ENCODE measurements at regions not wholly inside any gene's neighbourhood (a gene's known extent, or its start where the extent isn't known, plus 50 kb on each side); places are given as distances from the start of the nearest gene placed in this dataset.

DNA sequence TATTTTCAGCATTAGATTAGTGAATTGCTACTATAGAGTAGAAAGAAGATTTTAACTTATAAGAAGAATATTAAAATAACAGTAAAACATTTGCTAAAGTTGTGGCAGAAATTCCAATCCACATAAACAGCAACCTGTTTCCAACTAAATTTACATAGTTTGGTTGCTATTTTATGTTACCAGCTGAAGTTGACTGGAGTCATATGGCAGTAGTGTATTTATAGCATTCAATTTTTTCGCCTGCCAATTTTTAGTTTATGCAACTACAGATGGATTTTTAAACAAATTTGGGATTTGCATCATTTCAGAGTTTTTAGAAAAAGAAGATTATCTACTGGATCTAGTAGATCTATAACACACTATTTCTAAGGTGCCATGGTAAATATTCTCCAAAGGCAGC lies 332.5 kb upstream of the BCHE start:
- Histone ChIP-seq H3K4me3 (ENCODE audit: low read depth, low read length) (no peak overlapping the region), H3K27me3 (no peaks in the 10 kb centered on the region), H3K4me1 (no peaks in the 10 kb centered on the region), H3K9me3 (no peaks in the 10 kb centered on the region), H3K36me3 (no peaks in the 10 kb centered on the region)
- TF ChIP-seq, protein P1, sequence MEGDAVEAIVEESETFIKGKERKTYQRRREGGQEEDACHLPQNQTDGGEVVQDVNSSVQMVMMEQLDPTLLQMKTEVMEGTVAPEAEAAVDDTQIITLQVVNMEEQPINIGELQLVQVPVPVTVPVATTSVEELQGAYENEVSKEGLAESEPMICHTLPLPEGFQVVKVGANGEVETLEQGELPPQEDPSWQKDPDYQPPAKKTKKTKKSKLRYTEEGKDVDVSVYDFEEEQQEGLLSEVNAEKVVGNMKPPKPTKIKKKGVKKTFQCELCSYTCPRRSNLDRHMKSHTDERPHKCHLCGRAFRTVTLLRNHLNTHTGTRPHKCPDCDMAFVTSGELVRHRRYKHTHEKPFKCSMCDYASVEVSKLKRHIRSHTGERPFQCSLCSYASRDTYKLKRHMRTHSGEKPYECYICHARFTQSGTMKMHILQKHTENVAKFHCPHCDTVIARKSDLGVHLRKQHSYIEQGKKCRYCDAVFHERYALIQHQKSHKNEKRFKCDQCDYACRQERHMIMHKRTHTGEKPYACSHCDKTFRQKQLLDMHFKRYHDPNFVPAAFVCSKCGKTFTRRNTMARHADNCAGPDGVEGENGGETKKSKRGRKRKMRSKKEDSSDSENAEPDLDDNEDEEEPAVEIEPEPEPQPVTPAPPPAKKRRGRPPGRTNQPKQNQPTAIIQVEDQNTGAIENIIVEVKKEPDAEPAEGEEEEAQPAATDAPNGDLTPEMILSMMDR (IDR thresholded peaks at IDR 0.05; ENCODE audit: low read depth, low read length), result no peak
- no peak for DNase-seq

DNA sequence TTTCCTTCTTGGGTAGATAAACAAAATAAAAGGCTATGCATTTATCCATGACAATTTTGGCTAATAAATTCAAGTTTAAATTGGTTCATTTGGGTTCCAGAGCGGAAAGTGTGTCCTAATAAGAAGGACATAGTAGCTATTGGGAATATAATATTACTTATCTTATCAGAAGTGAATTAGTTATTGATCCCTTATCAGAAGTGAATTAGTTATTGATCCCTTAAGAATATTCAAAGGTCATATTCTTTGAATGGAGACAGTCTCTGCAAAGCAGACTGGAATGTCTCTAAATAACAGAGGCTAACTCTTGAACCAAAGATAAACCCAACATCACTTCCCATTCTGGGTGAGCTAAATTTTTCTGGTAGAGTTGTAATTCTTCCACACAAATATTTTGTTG lies 290.7 kb upstream of the BCHE start:
- Histone ChIP-seq H3K36me3 (no peaks in the 10 kb centered on the region), H3K27me3 (no peaks in the 10 kb centered on the region), H3K4me3 (ENCODE audit: low read depth, low read length) (no peak overlapping the region), H3K4me1 (no peaks in the 10 kb centered on the region), H3K9me3 (no peaks in the 10 kb centered on the region)
- TF ChIP-seq, protein P1 (IDR thresholded peaks at IDR 0.05; ENCODE audit: low read depth, low read length), result no peak
- no peak for DNase-seq

DNA sequence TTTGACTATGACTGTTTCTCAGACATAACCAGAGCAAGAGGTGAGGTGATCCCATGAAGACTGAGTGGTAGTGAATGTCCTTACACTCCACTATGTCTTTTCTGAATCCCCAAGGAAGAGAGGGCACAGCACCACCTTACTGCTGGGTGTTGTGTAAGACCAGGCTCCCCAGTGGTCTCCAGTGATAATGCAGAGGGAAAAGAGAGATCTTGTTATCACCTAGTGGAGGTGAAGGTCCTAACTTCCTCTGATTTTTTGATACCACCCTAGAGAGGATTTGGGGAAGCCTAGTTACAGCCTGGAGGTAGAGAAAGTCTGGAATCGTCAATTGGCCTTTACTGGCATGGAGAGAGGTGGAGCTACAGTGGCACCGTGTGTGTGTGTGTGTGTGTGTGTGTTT lies 288.0 kb upstream of the BCHE start:
- DNase-seq, result no peak
- no peaks in the 10 kb centered on the region for H3K36me3 ChIP-seq
- no peak overlapping the region for H3K4me3 ChIP-seq (ENCODE audit: low read depth, low read length)
- TF ChIP-seq, protein P1 (IDR thresholded peaks at IDR 0.05; ENCODE audit: low read depth, low read length), result no peak
- H3K27me3 ChIP-seq, result no peaks in the 10 kb centered on the region
- no peaks in the 10 kb centered on the region for H3K9me3 ChIP-seq
- no peaks in the 10 kb centered on the region for H3K4me1 ChIP-seq

DNA sequence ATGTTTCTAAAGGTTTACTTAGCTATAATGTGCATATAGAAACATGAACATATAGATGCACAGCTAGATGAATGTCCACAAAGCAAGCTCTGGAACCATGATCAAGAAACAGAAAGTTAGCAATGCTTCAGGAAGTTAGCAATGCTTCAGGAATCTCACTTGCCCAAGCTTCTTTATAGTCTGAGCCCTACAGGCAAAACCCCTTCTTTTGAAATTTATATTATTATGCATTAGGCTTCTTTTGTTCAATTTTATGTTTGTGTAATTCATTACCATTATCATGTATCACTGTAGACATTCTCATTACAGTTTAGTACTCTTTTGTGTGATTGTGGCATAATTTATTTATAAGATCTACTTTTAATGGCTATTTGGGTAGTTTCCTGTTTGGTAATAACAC lies 286.4 kb upstream of the BCHE start:
- DNase-seq, result no peak
- no peak overlapping the region for H3K4me3 ChIP-seq (ENCODE audit: low read depth, low read length)

DNA sequence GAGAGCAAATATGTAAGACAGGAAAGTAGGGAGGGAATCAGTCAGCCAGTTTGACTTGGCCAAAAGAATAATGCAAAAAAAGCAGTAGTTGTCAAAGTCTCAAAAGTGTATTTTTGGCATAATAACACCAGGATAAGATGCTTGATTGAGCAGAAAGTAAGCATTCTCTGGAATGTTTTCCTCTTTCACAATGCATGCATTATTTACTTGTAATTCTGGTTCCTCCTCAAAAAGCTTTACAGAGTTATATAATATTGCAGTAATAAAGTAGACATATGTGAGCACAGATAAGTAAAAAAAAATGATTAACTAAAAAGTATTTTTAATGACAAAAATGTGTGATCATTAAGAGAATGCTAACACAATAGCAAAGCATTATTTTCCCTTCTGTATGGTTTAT lies 285.9 kb upstream of the BCHE start:
- TF ChIP-seq, protein P1 (IDR thresholded peaks at IDR 0.05; ENCODE audit: low read depth, low read length), result no peak
- Histone ChIP-seq H3K4me3 (ENCODE audit: low read depth, low read length) (no peak overlapping the region), H3K4me1 (no peaks in the 10 kb centered on the region), H3K36me3 (no peaks in the 10 kb centered on the region), H3K27me3 (no peaks in the 10 kb centered on the region), H3K9me3 (no peaks in the 10 kb centered on the region)
- no peak for DNase-seq

More for the DNA sequence above, 286.4 kb upstream of the BCHE start:
- no peaks in the 10 kb centered on the region for H3K9me3 ChIP-seq
- no peaks in the 10 kb centered on the region for H3K36me3 ChIP-seq
- no peaks in the 10 kb centered on the region for H3K4me1 ChIP-seq
- TF ChIP-seq, protein P1 (IDR thresholded peaks at IDR 0.05; ENCODE audit: low read depth, low read length), result no peak
- no peaks in the 10 kb centered on the region for H3K27me3 ChIP-seq

DNA sequence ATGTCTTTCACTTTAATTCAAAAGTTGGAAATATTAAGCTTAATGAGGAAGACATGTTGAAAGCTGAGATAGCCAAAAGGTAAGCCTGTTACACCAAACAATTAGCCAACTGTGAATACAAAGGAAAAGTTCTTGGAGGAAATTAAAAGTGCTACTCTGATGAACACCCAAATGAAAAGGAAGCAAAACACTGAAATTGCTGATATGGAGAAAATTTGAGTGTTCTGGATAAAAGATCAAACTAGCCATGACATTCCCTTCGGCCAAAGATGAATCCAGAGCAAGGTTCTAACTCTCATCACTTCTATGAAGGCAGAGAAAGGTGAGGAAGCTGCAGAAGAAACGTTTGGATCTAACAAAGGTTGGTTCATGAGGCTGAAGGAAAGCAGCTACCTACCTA lies 280.8 kb upstream of the BCHE start:
- no peaks in the 10 kb centered on the region for H3K27me3 ChIP-seq
- no peaks in the 10 kb centered on the region for H3K36me3 ChIP-seq
- DNase-seq, result no peak
- no peaks in the 10 kb centered on the region for H3K9me3 ChIP-seq
- TF ChIP-seq, protein P1 (IDR thresholded peaks at IDR 0.05; ENCODE audit: low read depth, low read length), result no peak
- H3K4me1 ChIP-seq, result no peaks in the 10 kb centered on the region
- H3K4me3 ChIP-seq (ENCODE audit: low read depth, low read length), result no peak overlapping the region

Data from BE2C (cell line).